Mucosa of gallbladder (tissue), 1 donor: ENCODE measurements at regions not wholly inside any gene's neighbourhood (a gene's known extent, or its start where the extent isn't known, plus 50 kb on each side); places are given as distances from the start of the nearest gene placed in this dataset.
"Not testable (repeated sequence)": the region's sequence is repeated elsewhere in the genome, so short reads cannot be mapped to it uniquely, and the experiment has no call there.

Source experiments
- DNase-seq: peaks from one replicate; pipeline ENCODE4 v3.0.0-alpha.2; 2020; ENCODE audit warnings: low spot score
- donor health status: DM: no; HTN: no; CAD: no.

- DNase-seq = not testable (repeated sequence)
These were observed 101.4 kb upstream of the FAM3C start for GRCh38 chr7:121497545-121497944.

GRCh38 chr7:121494516-121494915, 98.4 kb upstream of the FAM3C start:
- no peak for DNase-seq

- DNase-seq = no peak
These were observed 97.4 kb upstream of the FAM3C start for GRCh38 chr7:121493553-121493952.

GRCh38 chr7:121490309-121490708, 94.2 kb upstream of the FAM3C start:
- DNase-seq = no peak

- DNase-seq = no peak
These were observed 93.3 kb upstream of the FAM3C start for GRCh38 chr7:121489440-121489839.

GRCh38 chr7:121488111-121488650, 92.1 kb upstream of the FAM3C start:
- DNase-seq = no peak

- no peak for DNase-seq
These were observed 90.5 kb upstream of the FAM3C start for GRCh38 chr7:121486590-121486989.

GRCh38 chr7:121485467-121486243, 89.5 kb upstream of the FAM3C start:
- no peak for DNase-seq

- DNase-seq = no peak
These were observed 88.1 kb upstream of the FAM3C start for GRCh38 chr7:121484089-121484763.

- DNase-seq = no peak
These were observed 84.6 kb upstream of the FAM3C start for GRCh38 chr7:121480566-121481335.

GRCh38 chr7:121480058-121480457, 84.0 kb upstream of the FAM3C start:
- DNase-seq = no peak

GRCh38 chr7:121479466-121479865, 83.4 kb upstream of the FAM3C start:
- DNase-seq = no peak

GRCh38 chr7:121475806-121476205, 79.7 kb upstream of the FAM3C start:
- DNase-seq = no peak

GRCh38 chr7:121474301-121474673, 78.2 kb upstream of the FAM3C start:
- no peak for DNase-seq

- DNase-seq = no peak
These were observed 77.7 kb upstream of the FAM3C start for GRCh38 chr7:121473645-121474300.

GRCh38 chr7:121466455-121466854, 70.3 kb upstream of the FAM3C start:
- DNase-seq = no peak

- no peak for DNase-seq
These were observed 63.0 kb upstream of the FAM3C start for GRCh38 chr7:121459148-121459547.

- no peak for DNase-seq
These were observed 60.8 kb upstream of the FAM3C start for GRCh38 chr7:121456785-121457359.

- no peak for DNase-seq
These were observed 59.9 kb upstream of the FAM3C start for GRCh38 chr7:121456015-121456414.

GRCh38 chr7:121452389-121452788, 56.3 kb upstream of the FAM3C start:
- no peak for DNase-seq

GRCh38 chr7:121451367-121452094, 55.4 kb upstream of the FAM3C start:
- no peak for DNase-seq
